ENCODE measurements at regions not wholly inside any gene's neighbourhood (a gene's known extent, or its start where the extent isn't known, plus 50 kb on each side); places are given as distances from the start of the nearest gene placed in this dataset.

GRCh38 chr1:116292929-116293725 lies 79.9 kb upstream of the ATP1A1 start:
- H2BK15ac ChIP-seq (ENCODE audit: low read depth, low read length) = no peak overlapping the region
- WGBS, 2 experiments (ENCODE audit: extremely low coverage in 2 of 2, insufficient read length in 1 of 2) = 0% methylated on average over 1 of the region's 5 CpGs; no CpG with 5 or more reads in 1 of the 2 experiments
- no peaks in the 10 kb centered on the region for H3K79me1 ChIP-seq (ENCODE audit: low read depth in 1 of 2, low read length in 2 of 2)
- no peaks in the 10 kb centered on the region for H3K9me1 ChIP-seq (ENCODE audit: insufficient read depth, low read length)
- H3K4me2 ChIP-seq (ENCODE audit: low read depth, low read length) = no peak overlapping the region
- H3K4ac ChIP-seq (ENCODE audit: low read depth, low read length) = no peak overlapping the region
- H3K27me3 ChIP-seq (ENCODE audit: control insufficient read depth, insufficient read depth, low read length) = no peaks in the 10 kb centered on the region; the same call in 1 of the 2 replicates
- H2BK120ac ChIP-seq (ENCODE audit: low read depth, low read length) = no peak overlapping the region
- no peak overlapping the region for H3K23ac ChIP-seq (ENCODE audit: low read depth, low read length)
- ATAC-seq (ENCODE audit: low read depth) (no peak), DNase-seq (no peak)
- H4K8ac ChIP-seq (ENCODE audit: low read depth in 2 of 2, low read length in 2 of 2) = no peak overlapping the region
- H2AK5ac ChIP-seq (ENCODE audit: low read depth, low read length) = no peak overlapping the region
- no peaks in the 10 kb centered on the region for H3K4me1 ChIP-seq (ENCODE audit: control insufficient read depth, insufficient read depth, low read length)
- BruUV-seq (replicated peaks) = no TSS peak
- no peak overlapping the region for H3K27ac ChIP-seq (ENCODE audit: insufficient read depth, low read length)
- dilution Hi-C loops (cut with HindIII; ENCODE audit: low sequenced_read_pairs, unreplicated experiment) (no loop called here), intact Hi-C loops (cut with micrococcal nuclease) (no loop called here), in situ Hi-C loops (cut with MboI; ENCODE audit: low sequenced_read_pairs) (loop anchor here (10.0 kb wide), 1 partner anchor 58 kb away; no protein-coding TSS in a partner anchor)
- H3K14ac ChIP-seq (replicated peaks; ENCODE audit: low read depth, low read length) = no peak overlapping the region
- H3K9me3 ChIP-seq (ENCODE audit: control insufficient read depth, insufficient read depth, low read length) = 0 out of 2 replicates have a peak, but pooled peaks cover 2% of the 10 kb centered on the region
- no peak overlapping the region for H3K18ac ChIP-seq (ENCODE audit: low read depth, low read length)
- TF ChIP-seq USF2 (IDR thresholded peaks at IDR 0.05; ENCODE audit: low read depth, low read length) (no peak), FOS (IDR thresholded peaks at IDR 0.05; ENCODE audit: low read depth, low read length) (no peak), SMC3 (IDR thresholded peaks at IDR 0.05; ENCODE audit: low read depth, low read length) (no peak), CHD1 (IDR thresholded peaks at IDR 0.05; ENCODE audit: low read depth, low read length) (no peak), CTCF (conservative IDR thresholded peaks at IDR 0.05; ENCODE audit: low read depth, low read length) (no peak), POLR2A (IDR thresholded peaks at IDR 0.05; ENCODE audit: low read depth, low read length) (no peak), ELK1 (IDR thresholded peaks at IDR 0.05; ENCODE audit: borderline replicate concordance, low read depth, low read length) (no peak), BHLHE40 (IDR thresholded peaks at IDR 0.05; ENCODE audit: low read depth, low read length) (no peak)
- H2AFZ ChIP-seq (replicated peaks; ENCODE audit: low read length, poor library complexity) = no peak overlapping the region
- ChIA-PET CTCF (no interaction called here), POLR2A (ENCODE audit: unreplicated experiment) (no interaction called here)
- H3K56ac ChIP-seq (ENCODE audit: extremely low read depth, insufficient read depth, low read length) = no peak overlapping the region
- H4K20me1 ChIP-seq (ENCODE audit: insufficient read depth, low read length) = no peaks in the 10 kb centered on the region
- no peak overlapping the region for H2AK9ac ChIP-seq (replicated peaks; ENCODE audit: low read depth, low read length, poor library complexity)
- H4K5ac ChIP-seq (ENCODE audit: low read depth, low read length) = no peak overlapping the region
- H2BK20ac ChIP-seq (ENCODE audit: low read depth, low read length) = no peak overlapping the region
- no peak overlapping the region for H3K4me3 ChIP-seq (ENCODE audit: insufficient read depth, low read depth, low read length)
- H3K9ac ChIP-seq (ENCODE audit: low read depth, low read length) = no peak overlapping the region
- H2BK5ac ChIP-seq (ENCODE audit: low read depth, low read length, poor library complexity, severe bottlenecking) = no peak overlapping the region
- H4K91ac ChIP-seq (ENCODE audit: insufficient read depth, low read depth, low read length) = no peak overlapping the region
- H3K36me3 ChIP-seq (ENCODE audit: control insufficient read depth, insufficient read depth, low read length) = no peaks in the 10 kb centered on the region
